Choroid plexus epithelial cell (primary cell): ENCODE measurements at regions not wholly inside any gene's neighbourhood (a gene's known extent, or its start where the extent isn't known, plus 50 kb on each side); places are given as distances from the start of the nearest gene placed in this dataset.

Experiments used
- DNase-seq: peaks from one replicate; pipeline ENCODE4 v3.0.0-alpha.2; 2010; ENCODE audit warnings: low read depth
- H3K4me3 ChIP-seq: 2 replicates; pipeline ENCODE4 v1.5.1; 2011; ENCODE audit warnings: low read depth, mild to moderate bottlenecking, control low read depth, low read length, moderate library complexity
- TF ChIP-seq, protein P1 (sequence below): conservative IDR thresholded peaks from 2 replicates; pipeline ENCODE4 v1.5.1; 2011; ENCODE audit warnings: low read depth, mild to moderate bottlenecking, control low read depth, inconsistent platforms, low read length, moderate library complexity

GRCh38 chr15:39100106-39100660 is 480.7 kb upstream of the THBS1 start:
- TF ChIP-seq, protein P1, sequence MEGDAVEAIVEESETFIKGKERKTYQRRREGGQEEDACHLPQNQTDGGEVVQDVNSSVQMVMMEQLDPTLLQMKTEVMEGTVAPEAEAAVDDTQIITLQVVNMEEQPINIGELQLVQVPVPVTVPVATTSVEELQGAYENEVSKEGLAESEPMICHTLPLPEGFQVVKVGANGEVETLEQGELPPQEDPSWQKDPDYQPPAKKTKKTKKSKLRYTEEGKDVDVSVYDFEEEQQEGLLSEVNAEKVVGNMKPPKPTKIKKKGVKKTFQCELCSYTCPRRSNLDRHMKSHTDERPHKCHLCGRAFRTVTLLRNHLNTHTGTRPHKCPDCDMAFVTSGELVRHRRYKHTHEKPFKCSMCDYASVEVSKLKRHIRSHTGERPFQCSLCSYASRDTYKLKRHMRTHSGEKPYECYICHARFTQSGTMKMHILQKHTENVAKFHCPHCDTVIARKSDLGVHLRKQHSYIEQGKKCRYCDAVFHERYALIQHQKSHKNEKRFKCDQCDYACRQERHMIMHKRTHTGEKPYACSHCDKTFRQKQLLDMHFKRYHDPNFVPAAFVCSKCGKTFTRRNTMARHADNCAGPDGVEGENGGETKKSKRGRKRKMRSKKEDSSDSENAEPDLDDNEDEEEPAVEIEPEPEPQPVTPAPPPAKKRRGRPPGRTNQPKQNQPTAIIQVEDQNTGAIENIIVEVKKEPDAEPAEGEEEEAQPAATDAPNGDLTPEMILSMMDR = no peak
- no peak overlapping the region for H3K4me3 ChIP-seq
- DNase-seq = no peak

DNA sequence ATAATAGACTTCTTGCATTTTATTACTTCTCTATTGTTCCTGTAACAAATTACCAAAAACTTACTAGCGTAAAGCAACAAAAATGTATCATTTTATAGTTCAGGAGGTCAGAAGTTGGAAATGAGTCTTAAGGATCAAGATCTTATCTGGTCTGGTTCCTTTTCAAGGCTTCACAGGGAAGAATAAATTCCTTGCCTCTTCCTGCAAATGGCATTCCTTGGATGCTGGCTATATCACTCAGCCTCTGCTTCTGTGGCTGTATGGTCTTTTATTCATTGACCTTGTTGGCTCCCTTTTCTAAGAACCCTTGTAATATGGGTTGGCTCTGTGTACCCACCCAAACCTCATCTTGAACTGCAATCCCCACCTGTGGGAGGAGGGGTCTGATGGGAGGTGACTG is 478.4 kb upstream of the THBS1 start:
- DNase-seq = no peak
- TF ChIP-seq, protein P1 = no peak
- H3K4me3 ChIP-seq = no peak overlapping the region

- TF ChIP-seq, protein P1 = no peak
- H3K4me3 ChIP-seq = no peak overlapping the region
- DNase-seq = no peak
These were observed 473.9 kb upstream of the THBS1 start for GRCh38 chr15:39106950-39107349.

GRCh38 chr15:39108021-39108420 is 472.9 kb upstream of the THBS1 start:
- TF ChIP-seq, protein P1 = no peak
- no peak for DNase-seq
- no peak overlapping the region for H3K4me3 ChIP-seq

DNA sequence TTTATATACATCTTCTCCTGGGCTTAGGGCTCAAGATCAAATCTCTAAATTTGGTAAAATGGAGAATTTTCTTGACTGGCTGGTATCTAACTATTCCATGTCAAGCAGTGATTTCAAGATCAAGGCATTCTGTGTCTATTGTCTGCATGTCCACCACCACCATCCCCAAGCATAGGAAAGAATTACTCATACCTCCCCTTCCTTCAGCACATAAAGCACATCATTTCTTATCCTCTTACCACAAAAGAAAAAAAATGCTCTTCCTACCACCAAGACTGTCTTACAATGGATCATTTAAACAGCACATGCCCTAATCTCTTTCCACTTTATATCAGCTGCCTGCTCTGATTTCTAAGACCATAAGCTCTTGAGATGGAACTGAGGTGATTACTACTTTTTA is 470.5 kb upstream of the THBS1 start:
- TF ChIP-seq, protein P1 = no peak
- DNase-seq = peak; percentile 44
- H3K4me3 ChIP-seq = no peak overlapping the region

GRCh38 chr15:39110746-39111145 is 470.1 kb upstream of the THBS1 start:
- DNase-seq = no peak
- no peak overlapping the region for H3K4me3 ChIP-seq
- TF ChIP-seq, protein P1 = no peak

- DNase-seq = no peak
- H3K4me3 ChIP-seq = no peak overlapping the region
- TF ChIP-seq, protein P1 = no peak
These were observed 467.1 kb upstream of the THBS1 start for GRCh38 chr15:39113741-39114140.
